ENCODE measurements at regions not wholly inside any gene's neighbourhood (a gene's known extent, or its start where the extent isn't known, plus 50 kb on each side); places are given as distances from the start of the nearest gene placed in this dataset.

DNA sequence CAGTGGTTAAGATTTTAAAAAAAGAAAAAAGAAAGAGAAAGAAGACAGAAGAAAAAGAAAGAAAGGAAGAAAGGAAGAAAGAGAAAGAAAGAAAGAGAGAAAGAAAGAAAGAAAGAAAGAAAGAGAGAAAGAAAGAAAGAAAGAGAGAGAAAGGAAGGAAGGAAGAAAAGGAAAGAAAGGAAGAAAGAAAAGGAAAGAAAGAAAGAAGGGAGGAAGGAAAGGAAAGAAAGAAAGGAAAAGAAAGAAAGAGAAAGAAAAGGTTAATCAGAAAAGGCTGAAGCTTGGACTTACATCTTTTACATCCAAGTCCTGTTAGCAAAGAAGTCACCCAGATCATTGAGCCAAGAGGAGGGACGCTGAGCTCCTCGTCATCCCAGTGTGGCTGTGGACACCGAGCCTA, 70.0 kb downstream of the IRX2 start:
- 97 to 100% methylated on average over 3 of the region's 3 CpGs for WGBS, 2 experiments (ENCODE audit: insufficient coverage in 2 of 2)
- Histone ChIP-seq H3K27ac (ENCODE audit: low read depth, low read length, severe bottlenecking) (no peak overlapping the region), H3K36me3 (ENCODE audit: control insufficient read depth, insufficient read depth, low read length) (no peaks in the 10 kb centered on the region), H3K4me3 (ENCODE audit: extremely low read depth, insufficient read depth, low read length, poor library complexity, severe bottlenecking) (no peak overlapping the region), H3K4me1 (ENCODE audit: control insufficient read depth, insufficient read depth, low read length, poor library complexity, severe bottlenecking) (no peaks in the 10 kb centered on the region), H3K9me3 (ENCODE audit: control insufficient read depth, low read length) (no peaks in the 10 kb centered on the region)

DNA sequence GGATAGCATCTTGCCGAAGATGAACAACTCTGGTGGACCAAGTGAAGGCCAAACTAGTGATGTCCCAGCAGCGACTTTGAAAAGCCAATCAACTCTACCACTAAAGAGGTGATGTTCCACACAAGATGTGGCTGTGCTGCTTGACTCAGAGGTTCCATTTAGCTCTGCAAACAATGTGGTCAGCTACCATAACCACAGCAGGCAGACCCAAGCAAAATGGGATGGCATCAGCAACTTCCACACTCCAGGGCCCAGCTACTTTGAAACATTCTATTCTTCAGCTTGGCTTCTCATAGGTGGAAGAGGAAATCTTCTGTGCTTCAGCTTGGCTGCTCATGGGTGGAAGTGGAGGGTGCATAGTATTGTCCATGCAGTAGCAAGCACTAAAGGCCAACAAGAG, 70.5 kb downstream of the IRX2 start:
- H3K36me3 ChIP-seq (ENCODE audit: control insufficient read depth, insufficient read depth, low read length): no peaks in the 10 kb centered on the region
- H3K4me1 ChIP-seq (ENCODE audit: control insufficient read depth, insufficient read depth, low read length, poor library complexity, severe bottlenecking): no peaks in the 10 kb centered on the region
- WGBS, 2 experiments (ENCODE audit: insufficient coverage in 2 of 2): 81 to 93% methylated on average over 2 of the region's 2 CpGs
- no peak overlapping the region for H3K4me3 ChIP-seq (ENCODE audit: extremely low read depth, insufficient read depth, low read length, poor library complexity, severe bottlenecking)
- no peak overlapping the region for H3K27ac ChIP-seq (ENCODE audit: low read depth, low read length, severe bottlenecking)
- H3K9me3 ChIP-seq (ENCODE audit: control insufficient read depth, low read length): no peaks in the 10 kb centered on the region

DNA sequence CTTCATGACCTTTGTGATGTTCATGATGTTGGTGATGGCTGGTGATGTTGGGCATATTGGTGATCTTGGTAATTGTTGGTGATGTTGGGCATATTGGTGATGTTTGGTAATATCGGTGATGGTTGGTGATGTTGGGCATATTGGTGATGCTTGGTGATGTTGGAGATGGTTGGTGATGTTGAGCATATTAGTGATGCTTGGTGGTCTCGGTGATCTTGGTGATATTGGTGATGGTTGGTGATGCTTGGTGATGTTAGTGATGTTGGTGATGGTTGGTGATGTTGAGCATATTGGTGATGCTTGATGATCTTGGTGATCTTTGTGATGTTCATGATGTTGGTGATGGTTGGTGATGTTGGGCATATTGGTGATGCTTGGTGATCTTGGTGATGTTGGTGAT, 73.8 kb downstream of the IRX2 start:
- Histone ChIP-seq H3K36me3 (ENCODE audit: control insufficient read depth, insufficient read depth, low read length) (no peaks in the 10 kb centered on the region), H3K4me1 (ENCODE audit: control insufficient read depth, insufficient read depth, low read length, poor library complexity, severe bottlenecking) (no peaks in the 10 kb centered on the region), H3K4me3 (ENCODE audit: extremely low read depth, insufficient read depth, low read length, poor library complexity, severe bottlenecking) (no peak overlapping the region), H3K9me3 (ENCODE audit: control insufficient read depth, low read length) (no peaks in the 10 kb centered on the region), H3K27ac (ENCODE audit: low read depth, low read length, severe bottlenecking) (no peak overlapping the region)
- 85 to 91% methylated on average over 2 of the region's 2 CpGs for WGBS, 2 experiments (ENCODE audit: insufficient coverage in 2 of 2)

DNA sequence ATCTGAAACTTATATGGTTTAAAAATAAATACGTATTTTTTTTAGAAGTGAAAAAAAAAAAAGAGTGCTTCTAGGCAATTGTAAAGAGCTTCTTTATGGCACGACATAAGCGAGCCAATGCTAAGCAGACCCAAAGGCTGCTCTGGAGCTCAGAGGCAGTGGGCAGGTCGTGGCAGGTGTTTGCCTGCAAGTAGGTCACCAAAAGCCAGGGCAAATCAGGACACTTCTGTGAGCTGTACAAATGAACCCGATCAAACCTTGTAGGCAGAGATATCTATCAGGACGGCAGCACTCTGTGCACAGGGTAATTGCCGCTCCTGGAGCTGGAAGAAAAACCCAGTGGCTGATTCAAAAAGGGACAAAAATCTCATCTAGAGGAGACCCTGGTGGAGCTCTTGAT, 75.9 kb downstream of the IRX2 start:
- no peak overlapping the region for H3K4me3 ChIP-seq (ENCODE audit: extremely low read depth, insufficient read depth, low read length, poor library complexity, severe bottlenecking)
- no peak overlapping the region for H3K27ac ChIP-seq (ENCODE audit: low read depth, low read length, severe bottlenecking)
- 83 to 84% methylated on average over 7 of the region's 7 CpGs for WGBS, 2 experiments (ENCODE audit: insufficient coverage in 2 of 2)
- H3K36me3 ChIP-seq (ENCODE audit: control insufficient read depth, insufficient read depth, low read length): no peaks in the 10 kb centered on the region
- no peaks in the 10 kb centered on the region for H3K9me3 ChIP-seq (ENCODE audit: control insufficient read depth, low read length)
- no peaks in the 10 kb centered on the region for H3K4me1 ChIP-seq (ENCODE audit: control insufficient read depth, insufficient read depth, low read length, poor library complexity, severe bottlenecking)

DNA sequence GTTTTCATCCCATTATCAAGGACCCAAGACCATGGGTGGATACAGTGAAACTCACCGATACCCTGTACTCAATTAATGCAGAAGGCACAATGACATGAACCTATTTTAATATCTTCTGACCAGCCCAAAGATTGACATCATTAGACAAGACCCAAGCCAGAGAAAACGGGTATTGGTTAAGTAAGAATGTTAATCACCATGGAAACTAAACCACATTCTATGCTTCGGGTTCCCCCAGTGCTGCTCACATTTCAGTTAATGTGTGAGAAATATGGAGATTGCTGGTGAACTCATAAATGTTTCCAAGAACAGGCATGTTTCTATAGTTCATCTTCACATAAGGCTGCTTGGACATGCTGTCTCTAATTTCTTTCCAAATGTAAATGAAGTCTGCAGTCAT, 77.0 kb downstream of the IRX2 start:
- Histone ChIP-seq H3K27ac (ENCODE audit: low read depth, low read length, severe bottlenecking) (no peak overlapping the region), H3K36me3 (ENCODE audit: control insufficient read depth, insufficient read depth, low read length) (no peaks in the 10 kb centered on the region), H3K4me3 (ENCODE audit: extremely low read depth, insufficient read depth, low read length, poor library complexity, severe bottlenecking) (no peak overlapping the region), H3K9me3 (ENCODE audit: control insufficient read depth, low read length) (no peaks in the 10 kb centered on the region), H3K4me1 (ENCODE audit: control insufficient read depth, insufficient read depth, low read length, poor library complexity, severe bottlenecking) (no peaks in the 10 kb centered on the region)
- 80 to 90% methylated on average over 1 to 2 of the region's 3 CpGs for WGBS, 2 experiments (ENCODE audit: insufficient coverage in 2 of 2)

DNA sequence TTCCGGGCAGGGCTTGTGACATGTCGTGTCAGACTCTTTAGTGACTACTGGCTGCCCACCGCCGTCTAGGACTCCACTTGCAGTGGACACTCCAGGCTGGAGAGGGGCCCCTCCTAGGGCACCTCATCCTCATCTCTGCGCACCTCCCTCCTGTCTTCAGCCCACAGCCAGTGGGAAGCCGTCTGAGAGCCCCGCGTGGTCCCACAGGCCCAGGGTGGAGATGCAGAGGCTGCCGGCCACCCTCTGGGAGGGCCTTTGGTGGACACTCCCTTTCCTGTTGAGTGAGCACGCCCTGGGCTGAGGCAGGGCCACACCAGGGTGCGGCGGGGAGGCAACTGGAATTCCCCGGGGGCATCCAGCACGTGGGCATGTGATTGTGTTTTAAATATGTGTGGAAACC, 80.5 kb downstream of the IRX2 start:
- no peak overlapping the region for H3K4me3 ChIP-seq (ENCODE audit: extremely low read depth, insufficient read depth, low read length, poor library complexity, severe bottlenecking)
- H3K9me3 ChIP-seq (ENCODE audit: control insufficient read depth, low read length): no peaks in the 10 kb centered on the region
- H3K36me3 ChIP-seq (ENCODE audit: control insufficient read depth, insufficient read depth, low read length): no peaks in the 10 kb centered on the region
- 81 to 94% methylated on average over 5 to 9 of the region's 14 CpGs for WGBS, 2 experiments (ENCODE audit: insufficient coverage in 2 of 2)
- H3K4me1 ChIP-seq (ENCODE audit: control insufficient read depth, insufficient read depth, low read length, poor library complexity, severe bottlenecking): no peaks in the 10 kb centered on the region
- H3K27ac ChIP-seq (ENCODE audit: low read depth, low read length, severe bottlenecking): no peak overlapping the region

DNA sequence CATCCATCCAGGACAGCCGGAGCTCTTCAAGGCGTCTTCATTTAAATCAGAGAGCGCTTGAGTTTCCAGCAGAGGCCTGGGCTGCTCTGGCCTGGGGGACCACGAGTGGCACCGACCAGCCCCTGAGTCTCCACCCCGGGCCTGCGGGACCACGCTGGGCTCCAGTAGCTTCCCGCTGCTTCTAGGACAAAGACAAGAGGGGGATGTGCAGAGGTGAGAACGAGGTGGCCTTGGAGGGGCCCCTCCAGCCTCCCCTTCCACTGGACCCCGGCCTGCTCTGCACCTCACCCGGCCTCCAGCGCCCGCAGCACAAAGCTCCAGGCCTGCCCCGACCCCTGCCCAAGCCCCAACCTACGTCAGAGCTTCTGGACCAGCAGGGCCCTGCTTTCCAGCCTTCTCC, 81.6 kb downstream of the IRX2 start:
- Histone ChIP-seq H3K4me1 (ENCODE audit: control insufficient read depth, insufficient read depth, low read length, poor library complexity, severe bottlenecking) (no peaks in the 10 kb centered on the region), H3K27ac (ENCODE audit: low read depth, low read length, severe bottlenecking) (no peak overlapping the region), H3K9me3 (ENCODE audit: control insufficient read depth, low read length) (no peaks in the 10 kb centered on the region), H3K36me3 (ENCODE audit: control insufficient read depth, insufficient read depth, low read length) (no peaks in the 10 kb centered on the region), H3K4me3 (ENCODE audit: extremely low read depth, insufficient read depth, low read length, poor library complexity, severe bottlenecking) (no peak overlapping the region)
- 84 to 89% methylated on average over 14 to 15 of the region's 16 CpGs for WGBS, 2 experiments (ENCODE audit: insufficient coverage in 2 of 2)

DNA sequence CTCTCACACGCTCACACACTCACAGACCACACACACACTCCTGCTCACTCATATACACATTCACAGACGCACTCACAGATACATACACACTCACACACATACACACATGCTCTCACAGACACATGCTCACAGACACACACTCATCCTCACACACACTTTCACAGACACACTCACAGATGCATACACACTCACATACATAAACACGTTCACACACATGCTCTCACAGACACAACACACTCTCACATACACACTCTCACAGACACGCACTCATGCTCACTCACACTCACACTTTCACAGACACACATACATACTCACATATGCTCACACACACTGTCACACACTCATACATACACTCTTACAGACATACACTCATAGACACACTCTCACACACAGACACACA, 82.2 kb downstream of the IRX2 start:
- no peaks in the 10 kb centered on the region for H3K9me3 ChIP-seq (ENCODE audit: control insufficient read depth, low read length)
- 80 to 82% methylated on average over 3 to 4 of the region's 4 CpGs for WGBS, 2 experiments (ENCODE audit: insufficient coverage in 2 of 2)
- H3K4me1 ChIP-seq (ENCODE audit: control insufficient read depth, insufficient read depth, low read length, poor library complexity, severe bottlenecking): no peaks in the 10 kb centered on the region
- H3K36me3 ChIP-seq (ENCODE audit: control insufficient read depth, insufficient read depth, low read length): no peaks in the 10 kb centered on the region
- no peak overlapping the region for H3K27ac ChIP-seq (ENCODE audit: low read depth, low read length, severe bottlenecking)
- H3K4me3 ChIP-seq (ENCODE audit: extremely low read depth, insufficient read depth, low read length, poor library complexity, severe bottlenecking): no peak overlapping the region

DNA sequence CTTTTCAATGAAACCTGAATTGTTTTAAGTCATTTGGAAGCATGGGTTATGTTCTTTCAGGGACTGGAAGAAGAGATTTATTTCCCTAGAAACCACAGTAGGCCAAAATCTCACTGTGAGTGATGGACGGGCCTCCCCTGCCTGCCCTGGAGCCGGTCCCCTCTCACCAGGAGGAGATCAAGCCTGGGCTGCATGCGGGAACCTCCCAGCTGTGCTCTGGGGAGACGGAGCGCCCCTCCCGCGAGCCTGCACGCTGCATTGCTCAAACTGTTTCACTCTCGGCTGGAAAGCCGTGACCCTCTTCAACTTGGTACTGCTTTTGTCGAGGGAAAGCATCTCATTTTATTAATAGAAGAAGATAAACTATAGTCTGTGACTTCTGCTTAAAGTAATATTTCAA, 85.4 kb downstream of the IRX2 start:
- WGBS, 2 experiments (ENCODE audit: insufficient coverage in 2 of 2): 36 to 41% methylated on average over 4 to 10 of the region's 11 CpGs
- H3K4me1 ChIP-seq (ENCODE audit: control insufficient read depth, insufficient read depth, low read length, poor library complexity, severe bottlenecking): no peaks in the 10 kb centered on the region
- no peak overlapping the region for H3K27ac ChIP-seq (ENCODE audit: low read depth, low read length, severe bottlenecking)
- H3K4me3 ChIP-seq (ENCODE audit: extremely low read depth, insufficient read depth, low read length, poor library complexity, severe bottlenecking): no peak overlapping the region
- H3K36me3 ChIP-seq (ENCODE audit: control insufficient read depth, insufficient read depth, low read length): no peaks in the 10 kb centered on the region
- no peaks in the 10 kb centered on the region for H3K9me3 ChIP-seq (ENCODE audit: control insufficient read depth, low read length)

DNA sequence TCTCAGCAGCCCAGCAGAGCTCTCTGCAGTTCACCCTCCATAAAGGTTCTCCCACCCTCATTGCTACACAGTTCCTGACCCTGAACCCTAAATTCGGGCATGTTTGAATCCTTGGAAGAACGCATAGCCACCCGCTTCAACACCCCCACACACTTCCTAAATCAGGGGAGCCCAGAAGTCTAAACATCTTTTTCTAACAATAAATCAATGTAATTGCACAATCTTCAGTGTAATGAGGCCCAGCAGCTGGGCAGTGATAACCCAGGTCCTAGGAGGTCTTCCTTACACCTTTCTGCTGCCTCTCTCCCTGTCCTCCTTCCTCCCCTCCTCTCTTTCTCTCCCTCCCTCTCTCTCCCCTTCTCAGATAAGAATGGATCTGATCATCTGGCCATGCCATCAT, 88.0 kb downstream of the IRX2 start:
- WGBS, 2 experiments (ENCODE audit: insufficient coverage in 2 of 2): 58 to 64% methylated on average over 2 to 3 of the region's 3 CpGs
- H3K4me1 ChIP-seq (ENCODE audit: control insufficient read depth, insufficient read depth, low read length, poor library complexity, severe bottlenecking): no peaks in the 10 kb centered on the region
- H3K4me3 ChIP-seq (ENCODE audit: extremely low read depth, insufficient read depth, low read length, poor library complexity, severe bottlenecking): no peak overlapping the region
- no peaks in the 10 kb centered on the region for H3K36me3 ChIP-seq (ENCODE audit: control insufficient read depth, insufficient read depth, low read length)
- no peak overlapping the region for H3K27ac ChIP-seq (ENCODE audit: low read depth, low read length, severe bottlenecking)
- no peaks in the 10 kb centered on the region for H3K9me3 ChIP-seq (ENCODE audit: control insufficient read depth, low read length)

DNA sequence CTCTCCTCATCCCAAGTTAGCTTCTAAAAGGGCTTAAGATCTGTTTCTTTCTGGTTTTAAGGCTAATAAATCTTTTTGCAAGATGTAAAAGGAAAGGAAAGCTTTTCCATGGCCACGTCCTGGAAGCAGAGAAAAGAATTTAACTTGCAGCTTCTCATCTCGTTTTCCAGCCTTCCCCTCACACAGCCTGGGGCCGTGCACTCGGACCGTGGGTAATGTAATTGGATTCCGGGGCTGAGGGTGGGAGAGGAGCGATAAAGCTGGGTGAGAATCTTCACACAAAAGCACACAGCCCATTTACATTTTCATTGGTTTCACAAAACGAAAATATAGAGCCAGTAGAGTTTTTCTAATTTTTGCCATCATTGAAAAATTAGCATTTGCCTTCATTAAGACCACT, 91.2 kb downstream of the IRX2 start:
- no CpG with 5 or more reads among the region's 8 CpGs for WGBS, 2 experiments (ENCODE audit: insufficient coverage in 2 of 2)
- Histone ChIP-seq H3K4me1 (ENCODE audit: control insufficient read depth, insufficient read depth, low read length, poor library complexity, severe bottlenecking) (no peaks in the 10 kb centered on the region), H3K9me3 (ENCODE audit: control insufficient read depth, low read length) (no peaks in the 10 kb centered on the region), H3K36me3 (ENCODE audit: control insufficient read depth, insufficient read depth, low read length) (no peaks in the 10 kb centered on the region), H3K27ac (ENCODE audit: low read depth, low read length, severe bottlenecking) (no peak overlapping the region), H3K4me3 (ENCODE audit: extremely low read depth, insufficient read depth, low read length, poor library complexity, severe bottlenecking) (no peak overlapping the region)
